CD14-positive monocyte (primary cell): ENCODE measurements at regions not wholly inside any gene's neighbourhood (a gene's known extent, or its start where the extent isn't known, plus 50 kb on each side); places are given as distances from the start of the nearest gene placed in this dataset.

Experiments
- DNase-seq, 3 donors: peaks; one replicate each; pipeline ENCODE4 v3.0.0-alpha.2; 2011 to 2022
- H2AFZ ChIP-seq: 2 replicates; pipeline ENCODE4 v1.6.0; 2012; ENCODE audit warnings: mild to moderate bottlenecking, low read depth, low read length, inconsistent platforms; ENCODE audit not compliant: insufficient read depth, poor library complexity, severe bottlenecking
- H3K27ac ChIP-seq, 2 donors: 1 replicate in 1 of 2; 2 replicates in 1 of 2; pipeline ENCODE4 v1.5.1; 2012 to 2013; ENCODE audit warnings: low read length in 2 of 2, control low read depth in 1 of 2, inconsistent platforms in 1 of 2, low read depth in 1 of 2, mild to moderate bottlenecking in 1 of 2
- H3K27me3 ChIP-seq, 2 donors: one replicate each; pipeline versions ENCODE4 v1.6.0 to v1.6.1; 2011 to 2013; ENCODE audit warnings: low read length in 2 of 2; ENCODE audit not compliant: control insufficient read depth in 2 of 2, insufficient read depth in 2 of 2
- H3K36me3 ChIP-seq, 2 donors: replicated peaks in 1 of 2; 1 replicate in 1 of 2; 2 replicates in 1 of 2; pipeline versions ENCODE4 v1.5.1 to v1.6.1; 2012 to 2013; ENCODE audit warnings: low read length in 2 of 2, control low read depth in 1 of 2, inconsistent platforms in 1 of 2, mild to moderate bottlenecking in 1 of 2; ENCODE audit not compliant: insufficient read depth in 2 of 2, control insufficient read depth in 1 of 2
- H3K4me1 ChIP-seq, 2 donors: 1 replicate in 1 of 2; 2 replicates in 1 of 2; pipeline versions ENCODE4 v1.5.1 to v1.6.1; 2012 to 2013; ENCODE audit warnings: low read length in 2 of 2, control low read depth in 1 of 2, inconsistent platforms in 1 of 2, mild to moderate bottlenecking in 1 of 2, moderate library complexity in 1 of 2; ENCODE audit not compliant: insufficient read depth in 2 of 2, control insufficient read depth in 1 of 2
- H3K4me2 ChIP-seq: replicated peaks from 2 replicates; pipeline ENCODE3; 2012; ENCODE audit warnings: low read length, moderate library complexity, mild to moderate bottlenecking; ENCODE audit not compliant: poor library complexity, severe bottlenecking; ENCODE audit errors: extremely low read depth
- H3K4me3 ChIP-seq, 3 experiments: fragments of 200-600 bp in 1 of 3; sonication (generic) in 1 of 3; replicated peaks in 1 of 3; 1 replicate in 2 of 3; 2 replicates in 1 of 3; pipeline ENCODE4 v1.5.1; 2011 to 2013; ENCODE audit warnings: low read length in 3 of 3, mild to moderate bottlenecking in 3 of 3, control low read depth in 2 of 3, low read depth in 2 of 3, inconsistent platforms in 1 of 3, moderate library complexity in 1 of 3
- H3K79me2 ChIP-seq: 2 replicates; pipeline ENCODE4 v1.6.0; 2012; ENCODE audit warnings: mild to moderate bottlenecking, control low read depth, inconsistent platforms, low read length, moderate library complexity; ENCODE audit not compliant: insufficient read depth
- H3K9ac ChIP-seq: 2 replicates; pipeline ENCODE4 v1.6.0; 2017; ENCODE audit warnings: low read length, mild to moderate bottlenecking; ENCODE audit not compliant: insufficient read depth, poor library complexity, severe bottlenecking
- H3K9me3 ChIP-seq, 2 donors: replicated peaks in 1 of 2; 1 replicate in 1 of 2; 2 replicates in 1 of 2; pipeline versions ENCODE4 v1.5.1 to v1.6.1; 2012 to 2013; ENCODE audit warnings: low read length in 2 of 2, control low read depth in 1 of 2; ENCODE audit not compliant: control insufficient read depth in 1 of 2, insufficient read depth in 1 of 2
- H4K20me1 ChIP-seq: 2 replicates; pipeline ENCODE4 v1.6.0; 2012; ENCODE audit warnings: mild to moderate bottlenecking, low read length, control low read depth, moderate library complexity; ENCODE audit not compliant: insufficient read depth
- H3K27ac Mint-ChIP-seq, 7 donors: one replicate each; pipeline ENCODE4 v1.8.0; 2020; ENCODE audit warnings: mild to moderate bottlenecking in 7 of 7, mixed read lengths in 7 of 7, moderate library complexity in 6 of 7, inconsistent platforms in 2 of 7
- H3K27me3 Mint-ChIP-seq, 3 donors: one replicate each; pipeline ENCODE4 v1.8.0; 2021 to 2022; ENCODE audit warnings: low read depth in 3 of 3, mild to moderate bottlenecking in 3 of 3, mixed read lengths in 3 of 3, moderate library complexity in 3 of 3, inconsistent platforms in 1 of 3
- H3K36me3 Mint-ChIP-seq, 2 donors: one replicate each; pipeline ENCODE4 v1.8.0; 2020; ENCODE audit warnings: mixed read lengths in 2 of 2, inconsistent platforms in 1 of 2, mild to moderate bottlenecking in 1 of 2
- H3K4me1 Mint-ChIP-seq: one replicate; pipeline ENCODE4 v1.8.0; 2020; ENCODE audit warnings: mild to moderate bottlenecking, mixed read lengths
- H3K4me3 Mint-ChIP-seq, 2 donors: one replicate each; pipeline ENCODE4 v1.8.0; 2020; ENCODE audit warnings: mild to moderate bottlenecking in 2 of 2, mixed read lengths in 2 of 2, moderate library complexity in 1 of 2
- H3K9me3 Mint-ChIP-seq, 7 donors: one replicate each; pipeline ENCODE4 v1.8.0; 2020 to 2022; ENCODE audit warnings: mixed read lengths in 7 of 7, mild to moderate bottlenecking in 6 of 7, moderate library complexity in 6 of 7, inconsistent platforms in 2 of 7
- CTCF ChIP-seq: fragments of 200-600 bp; IDR thresholded peaks from one replicate; pipeline ENCODE4 v1.8.0; 2022; ENCODE audit warnings: antibody characterized with exemption, mild to moderate bottlenecking
- WGBS: methylation state at CpG from one replicate; pipeline ENCODE4 v1.1.5; 2013; ENCODE audit warnings: missing lambda C conversion rate; ENCODE audit not compliant: insufficient coverage; 5-methylcytosine and 5-hydroxymethylcytosine counted together
- intact Hi-C, 2 donors: fragments of 100-400 bp; cut with micrococcal nuclease; formaldehyde crosslinking; loops; one replicate each; pipeline versions ENCODE4 v1.15.0 to v1.15.1; 2023

GRCh38 chr11:81377418-81377817 is 1356.2 kb downstream of the FAM181B start:
- no peaks in the 10 kb centered on the region for H3K4me1 Mint-ChIP-seq
- H3K27ac ChIP-seq = no peak overlapping the region
- peaks cover 0 to 8% (median 3%) of the 10 kb centered on the region in 7 donors for H3K9me3 Mint-ChIP-seq
- no peaks in the 10 kb centered on the region for H4K20me1 ChIP-seq
- H3K4me3 Mint-ChIP-seq = no peak overlapping the region
- intact Hi-C loops = no loop called here
- no peak for DNase-seq
- WGBS = no CpG with 5 or more reads among the region's 2 CpGs
- H3K79me2 ChIP-seq = no peaks in the 10 kb centered on the region
- no peak overlapping the region for H3K9ac ChIP-seq
- H3K4me3 ChIP-seq = no peak overlapping the region
- no peak overlapping the region for H3K4me2 ChIP-seq
- no peak overlapping the region for H2AFZ ChIP-seq
- no peak for TF ChIP-seq CTCF
- no peaks in the 10 kb centered on the region for H3K36me3 Mint-ChIP-seq
- no peaks in the 10 kb centered on the region for H3K4me1 ChIP-seq
- H3K27me3 ChIP-seq = no peaks in the 10 kb centered on the region
- no peak overlapping the region for H3K27ac Mint-ChIP-seq
- H3K9me3 ChIP-seq = no peaks in the 10 kb centered on the region
- no peaks in the 10 kb centered on the region for H3K27me3 Mint-ChIP-seq
- H3K36me3 ChIP-seq = no peaks in the 10 kb centered on the region

GRCh38 chr11:81373986-81374385 is 1359.7 kb downstream of the FAM181B start:
- Mint-ChIP-seq H3K27ac (no peak overlapping the region), H3K27me3 (no peaks in the 10 kb centered on the region), H3K36me3 (no peaks in the 10 kb centered on the region), H3K9me3 (peaks cover 0 to 8% (median 3%) of the 10 kb centered on the region in 7 donors), H3K4me1 (no peaks in the 10 kb centered on the region), H3K4me3 (no peak overlapping the region)
- no peak for DNase-seq
- intact Hi-C loops = no loop called here
- no peak overlapping the region for H3K4me3 ChIP-seq
- no CpG with 5 or more reads among the region's 2 CpGs for WGBS
- no peaks in the 10 kb centered on the region for H3K27me3 ChIP-seq
- H3K9ac ChIP-seq = no peak overlapping the region
- H2AFZ ChIP-seq = no peak overlapping the region
- no peak overlapping the region for H3K4me2 ChIP-seq
- peak; percentile 13 for TF ChIP-seq CTCF
- H3K36me3 ChIP-seq = no peaks in the 10 kb centered on the region
- H3K79me2 ChIP-seq = no peaks in the 10 kb centered on the region
- H4K20me1 ChIP-seq = no peaks in the 10 kb centered on the region
- H3K4me1 ChIP-seq = no peaks in the 10 kb centered on the region
- no peaks in the 10 kb centered on the region for H3K9me3 ChIP-seq
- no peak overlapping the region for H3K27ac ChIP-seq
